ENCODE measurements at regions not wholly inside any gene's neighbourhood (a gene's known extent, or its start where the extent isn't known, plus 50 kb on each side); places are given as distances from the start of the nearest gene placed in this dataset.

GRCh38 chr3:152891678-152892077 lies 56.7 kb downstream of the P2RY1 start:
- Histone ChIP-seq H3K27ac (replicated peaks) (no peak overlapping the region), H3K36me3 (no peaks in the 10 kb centered on the region), H3K4me3 (no peak overlapping the region), H3K4me1 (no peaks in the 10 kb centered on the region), H3K9me3 (replicated peaks) (no peaks in the 10 kb centered on the region), H3K27me3 (ENCODE audit: low read depth) (no peaks in the 10 kb centered on the region)
- intact Hi-C loops (cut with micrococcal nuclease) = no loop called here
- TF ChIP-seq CTCF (IDR thresholded peaks at IDR 0.05; ENCODE audit: borderline replicate concordance) = no peak
- DNase-seq = no peak

GRCh38 chr3:152892446-152892845 lies 57.5 kb downstream of the P2RY1 start:
- TF ChIP-seq CTCF (IDR thresholded peaks at IDR 0.05; ENCODE audit: borderline replicate concordance) = no peak
- H3K4me3 ChIP-seq = no peak overlapping the region
- intact Hi-C loops (cut with micrococcal nuclease) = no loop called here

GRCh38 chr3:152893647-152894046 lies 58.7 kb downstream of the P2RY1 start:
- intact Hi-C loops (cut with micrococcal nuclease) = no loop called here

More at GRCh38 chr3:152892446-152892845, 57.5 kb downstream of the P2RY1 start:
- H3K36me3 ChIP-seq = no peaks in the 10 kb centered on the region
- no peaks in the 10 kb centered on the region for H3K9me3 ChIP-seq (replicated peaks)
- no peaks in the 10 kb centered on the region for H3K4me1 ChIP-seq
- H3K27ac ChIP-seq (replicated peaks) = no peak overlapping the region
- no peak for DNase-seq
- H3K27me3 ChIP-seq (ENCODE audit: low read depth) = no peaks in the 10 kb centered on the region

GRCh38 chr3:152899306-152899705 lies 64.4 kb downstream of the P2RY1 start:
- H3K36me3 ChIP-seq = no peaks in the 10 kb centered on the region
- H3K4me3 ChIP-seq = no peak overlapping the region
- no peak for DNase-seq
- H3K4me1 ChIP-seq = no peaks in the 10 kb centered on the region
- no peaks in the 10 kb centered on the region for H3K27me3 ChIP-seq (ENCODE audit: low read depth)
- no peak overlapping the region for H3K27ac ChIP-seq (replicated peaks)
- H3K9me3 ChIP-seq (replicated peaks) = no peaks in the 10 kb centered on the region
- no peak for TF ChIP-seq CTCF (IDR thresholded peaks at IDR 0.05; ENCODE audit: borderline replicate concordance)
- intact Hi-C loops (cut with micrococcal nuclease) = no loop called here

More at GRCh38 chr3:152893647-152894046, 58.7 kb downstream of the P2RY1 start:
- no peak for DNase-seq
- no peak overlapping the region for H3K4me3 ChIP-seq
- TF ChIP-seq CTCF (IDR thresholded peaks at IDR 0.05; ENCODE audit: borderline replicate concordance) = no peak
- H3K27me3 ChIP-seq (ENCODE audit: low read depth) = no peaks in the 10 kb centered on the region
- no peaks in the 10 kb centered on the region for H3K36me3 ChIP-seq
- no peak overlapping the region for H3K27ac ChIP-seq (replicated peaks)
- no peaks in the 10 kb centered on the region for H3K9me3 ChIP-seq (replicated peaks)
- H3K4me1 ChIP-seq = no peaks in the 10 kb centered on the region

- H3K9me3 ChIP-seq (replicated peaks) = no peaks in the 10 kb centered on the region
- TF ChIP-seq CTCF (IDR thresholded peaks at IDR 0.05; ENCODE audit: borderline replicate concordance) = no peak
- no peak overlapping the region for H3K27ac ChIP-seq (replicated peaks)
- no peak overlapping the region for H3K4me3 ChIP-seq
- intact Hi-C loops (cut with micrococcal nuclease) = no loop called here
- H3K36me3 ChIP-seq = no peaks in the 10 kb centered on the region
- no peaks in the 10 kb centered on the region for H3K4me1 ChIP-seq
- no peaks in the 10 kb centered on the region for H3K27me3 ChIP-seq (ENCODE audit: low read depth)
- no peak for DNase-seq
These were observed 67.3 kb downstream of the P2RY1 start for GRCh38 chr3:152902141-152902669.

Data from left ventricle myocardium inferior (tissue), 1 donor.